RWPE1 (cell line): ENCODE measurements at regions not wholly inside any gene's neighbourhood (a gene's known extent, or its start where the extent isn't known, plus 50 kb on each side); places are given as distances from the start of the nearest gene placed in this dataset.

ENCODE experiments used
- CTCF ChIA-PET: fragments of 350-600 bp; sonication (Branson Sonifier 250); formaldehyde crosslinking; extraction: SDS; loops from one replicate; lab custom pipeline; 2021; lab: Yijun Ruan, JAX
- POLR2A ChIA-PET: fragments of 400-600 bp; formaldehyde crosslinking; extraction: SDS; loops from one replicate; lab custom pipeline; 2020; ENCODE audit warnings: antibody characterized with exemption; ENCODE audit not compliant: low non-redundant PET; lab: Yijun Ruan, JAX
- DNase-seq: peaks from one replicate; pipeline ENCODE4 v3.0.0; 2012; ENCODE audit warnings: low spot score
- H3K27ac ChIP-seq: fragments of 450-650 bp; 2 replicates; pipeline ENCODE4 v1.5.1; 2017
- TF ChIP-seq, protein P1 (sequence below): fragments of 450-650 bp; conservative IDR thresholded peaks from 2 replicates; pipeline ENCODE4 v1.5.1; 2017; ENCODE audit warnings: low read depth, mild to moderate bottlenecking

DNA sequence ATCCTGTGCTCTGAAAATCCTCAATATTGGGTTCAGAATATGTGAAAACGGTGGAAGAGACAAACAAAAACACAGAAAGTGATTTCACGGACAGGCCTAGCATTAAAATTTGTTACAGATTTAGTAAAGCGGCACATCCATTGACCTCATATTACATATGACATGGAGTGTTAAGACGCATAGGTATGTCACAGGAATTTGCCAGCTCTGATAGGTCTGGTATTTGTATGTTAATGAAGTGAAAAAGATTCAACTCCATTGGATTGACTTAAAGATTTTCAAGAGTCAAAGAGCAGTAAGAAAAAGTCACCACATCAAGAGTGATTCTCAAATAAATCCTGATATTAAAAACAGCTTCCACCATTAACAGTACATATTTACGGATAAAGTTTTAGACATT, 396.5 kb upstream of the SEMA6A start:
- TF ChIP-seq, protein P1, sequence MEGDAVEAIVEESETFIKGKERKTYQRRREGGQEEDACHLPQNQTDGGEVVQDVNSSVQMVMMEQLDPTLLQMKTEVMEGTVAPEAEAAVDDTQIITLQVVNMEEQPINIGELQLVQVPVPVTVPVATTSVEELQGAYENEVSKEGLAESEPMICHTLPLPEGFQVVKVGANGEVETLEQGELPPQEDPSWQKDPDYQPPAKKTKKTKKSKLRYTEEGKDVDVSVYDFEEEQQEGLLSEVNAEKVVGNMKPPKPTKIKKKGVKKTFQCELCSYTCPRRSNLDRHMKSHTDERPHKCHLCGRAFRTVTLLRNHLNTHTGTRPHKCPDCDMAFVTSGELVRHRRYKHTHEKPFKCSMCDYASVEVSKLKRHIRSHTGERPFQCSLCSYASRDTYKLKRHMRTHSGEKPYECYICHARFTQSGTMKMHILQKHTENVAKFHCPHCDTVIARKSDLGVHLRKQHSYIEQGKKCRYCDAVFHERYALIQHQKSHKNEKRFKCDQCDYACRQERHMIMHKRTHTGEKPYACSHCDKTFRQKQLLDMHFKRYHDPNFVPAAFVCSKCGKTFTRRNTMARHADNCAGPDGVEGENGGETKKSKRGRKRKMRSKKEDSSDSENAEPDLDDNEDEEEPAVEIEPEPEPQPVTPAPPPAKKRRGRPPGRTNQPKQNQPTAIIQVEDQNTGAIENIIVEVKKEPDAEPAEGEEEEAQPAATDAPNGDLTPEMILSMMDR = no peak
- H3K27ac ChIP-seq = no peak overlapping the region
- ChIA-PET POLR2A (no interaction called here), CTCF (interaction anchor here (0.6 kb wide), 1 partner anchor 370 kb away, joined by 6 read pairs; no protein-coding TSS in a partner anchor)
- no peak for DNase-seq

DNA sequence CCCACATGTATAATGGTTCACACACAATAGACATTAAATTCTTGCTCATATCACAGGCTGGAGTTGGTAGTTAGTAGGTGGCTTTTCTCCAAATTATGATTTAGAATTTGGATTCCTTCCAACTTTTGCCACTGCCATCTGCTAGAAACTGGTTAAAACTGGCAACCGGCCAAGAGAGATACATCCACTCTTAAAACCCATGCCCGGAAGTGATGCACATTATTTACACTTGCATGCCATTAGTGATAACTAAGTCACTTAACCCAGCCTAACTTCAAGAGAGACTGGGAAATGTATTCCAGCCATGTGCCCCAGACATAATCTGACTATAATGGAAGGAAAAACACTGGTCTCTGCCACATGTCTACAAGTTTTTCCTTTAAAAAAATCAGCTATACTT, 395.7 kb upstream of the SEMA6A start:
- TF ChIP-seq, protein P1 = no peak
- H3K27ac ChIP-seq = no peak overlapping the region
- CTCF ChIA-PET = no interaction called here
- DNase-seq = no peak
- POLR2A ChIA-PET = no interaction called here

DNA sequence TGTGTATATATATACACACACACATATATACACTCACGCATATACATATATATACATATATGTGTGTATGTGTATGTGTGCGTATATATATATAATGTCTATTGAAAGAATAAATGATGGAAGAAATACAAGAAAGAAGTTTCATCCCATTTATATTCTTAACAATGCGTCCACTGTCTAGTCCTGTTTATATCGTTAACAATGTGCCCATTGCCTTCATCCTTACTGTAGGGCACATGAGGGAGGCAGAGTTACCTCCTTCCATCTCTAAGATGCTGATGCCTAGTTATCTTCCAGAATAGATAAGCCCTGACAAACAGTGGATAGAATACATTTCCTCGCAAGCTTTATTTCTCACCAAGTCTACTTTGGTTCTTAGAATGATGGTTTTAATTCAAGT, 389.8 kb upstream of the SEMA6A start:
- CTCF ChIA-PET = no interaction called here
- POLR2A ChIA-PET = no interaction called here
- no peak for DNase-seq
- no peak overlapping the region for H3K27ac ChIP-seq
- TF ChIP-seq, protein P1 = no peak

DNA sequence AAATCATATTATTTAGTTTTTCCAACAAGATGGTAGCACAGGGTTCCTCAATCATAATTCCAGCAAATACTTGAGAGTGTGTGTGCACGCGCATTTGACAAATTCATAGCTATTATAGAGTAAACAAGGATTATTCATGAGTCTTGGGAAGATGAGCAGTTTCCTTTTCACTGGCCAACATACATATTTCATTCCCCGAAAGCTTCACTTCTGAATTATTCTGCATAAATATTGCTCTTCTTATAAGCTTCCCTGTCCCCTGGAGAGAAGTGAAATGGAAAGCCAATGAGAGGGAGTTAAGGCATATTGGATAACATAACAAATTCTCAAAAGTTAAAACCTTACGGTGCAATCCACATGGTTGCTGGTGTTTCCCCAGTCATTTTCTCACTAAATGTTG, 386.4 kb upstream of the SEMA6A start:
- ChIA-PET CTCF (no interaction called here), POLR2A (no interaction called here)
- TF ChIP-seq, protein P1 = no peak
- H3K27ac ChIP-seq = no peak overlapping the region
- no peak for DNase-seq

DNA sequence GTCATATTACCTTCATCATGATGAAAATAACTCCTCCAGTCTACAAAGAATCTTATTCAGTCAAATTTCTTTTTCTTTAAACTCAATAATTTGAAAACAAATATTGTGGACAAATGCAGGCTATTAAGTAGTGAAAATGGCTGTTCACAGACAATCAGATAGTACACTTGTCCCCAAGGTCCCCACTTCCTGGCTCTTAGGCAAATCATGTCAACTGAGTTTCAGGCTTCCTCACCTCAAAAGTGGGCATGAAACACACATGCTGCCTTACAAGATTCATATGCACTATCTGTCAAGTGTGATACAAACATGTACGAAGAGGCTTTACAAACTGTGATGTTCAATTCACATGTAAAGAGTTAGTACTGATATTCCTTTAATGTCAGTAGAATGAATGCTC, 385.2 kb upstream of the SEMA6A start:
- CTCF ChIA-PET = no interaction called here
- DNase-seq = no peak
- no peak overlapping the region for H3K27ac ChIP-seq
- POLR2A ChIA-PET = no interaction called here
- TF ChIP-seq, protein P1 = no peak

DNA sequence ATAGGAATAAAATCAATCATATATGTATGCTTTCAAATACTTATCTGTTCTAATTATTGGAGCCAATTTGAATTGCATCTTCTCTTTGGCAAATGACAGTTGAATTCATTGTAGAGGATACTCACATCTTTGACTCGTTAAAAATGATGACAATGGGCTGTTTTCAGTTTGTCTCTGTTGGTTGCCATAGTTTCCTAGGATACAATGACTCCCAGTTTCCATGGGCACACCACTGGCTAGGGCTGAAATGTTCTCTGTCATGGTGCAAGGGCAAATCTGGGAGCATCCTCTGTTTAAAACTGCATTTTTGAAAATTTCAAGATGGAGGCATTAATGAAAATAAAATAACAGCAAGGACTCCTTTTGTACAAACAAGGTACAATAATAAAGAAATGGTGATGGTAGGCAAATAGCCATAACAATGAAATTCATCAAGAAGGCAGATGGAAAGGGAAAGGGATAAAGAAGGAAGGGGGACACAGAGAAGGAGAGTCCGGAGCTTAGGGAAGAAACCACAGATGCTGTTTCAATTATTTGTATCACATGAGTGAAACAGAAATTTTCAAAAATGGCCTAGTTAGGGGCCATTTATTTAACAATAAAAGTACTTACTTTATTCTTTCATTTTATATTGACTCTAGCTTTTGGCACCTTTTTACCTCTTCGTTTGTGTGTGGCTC, 378.8 kb upstream of the SEMA6A start:
- no peak for DNase-seq
- ChIA-PET CTCF (interaction anchor here (0.8 kb wide), 1 partner anchor 398 kb away, joined by 3 read pairs; no protein-coding TSS in a partner anchor), POLR2A (no interaction called here)
- TF ChIP-seq, protein P1 = no peak
- H3K27ac ChIP-seq = no peak overlapping the region
